GM18868 (cell line): ENCODE measurements at regions not wholly inside any gene's neighbourhood (a gene's known extent, or its start where the extent isn't known, plus 50 kb on each side); places are given as distances from the start of the nearest gene placed in this dataset.
A peak's percentile ranks its signal among the peaks of the same experiment; 100 is the strongest.
"Not testable (repeated sequence)": the region's sequence is repeated elsewhere in the genome, so short reads cannot be mapped to it uniquely, and the experiment has no call there.

Experiments
- ATAC-seq: cut with Tn5 transposase; IDR thresholded peaks from one replicate; pipeline ENCODE4 v1.9.1; 2021; ENCODE audit warnings: mild to moderate bottlenecking, moderate library complexity; ENCODE audit not compliant: unreplicated experiment

GRCh38 chrX:113391875-113392274 is 551.2 kb upstream of the AMOT start:
- no peak for ATAC-seq

GRCh38 chrX:113390531-113390930 is 549.9 kb upstream of the AMOT start:
- no peak for ATAC-seq

- no peak for ATAC-seq
These were observed 549.2 kb upstream of the AMOT start for GRCh38 chrX:113389846-113390245.

GRCh38 chrX:113384628-113385027 is 544.0 kb upstream of the AMOT start:
- no peak for ATAC-seq

GRCh38 chrX:113373421-113373820 is 532.8 kb upstream of the AMOT start:
- not testable (repeated sequence) for ATAC-seq

- ATAC-seq = no peak
These were observed 529.4 kb upstream of the AMOT start for GRCh38 chrX:113370006-113370405.

GRCh38 chrX:113369056-113369455 is 528.4 kb upstream of the AMOT start:
- no peak for ATAC-seq

- no peak for ATAC-seq
These were observed 512.5 kb upstream of the AMOT start for GRCh38 chrX:113353134-113353533.

GRCh38 chrX:113330416-113330815 is 489.8 kb upstream of the AMOT start:
- no peak for ATAC-seq

- no peak for ATAC-seq
These were observed 475.3 kb upstream of the AMOT start for GRCh38 chrX:113315927-113316326.

- no peak for ATAC-seq
These were observed 464.9 kb upstream of the AMOT start for GRCh38 chrX:113305496-113305895.

GRCh38 chrX:113300580-113300979 is 459.9 kb upstream of the AMOT start:
- ATAC-seq = no peak

GRCh38 chrX:113297437-113297836 is 456.8 kb upstream of the AMOT start:
- ATAC-seq = no peak

GRCh38 chrX:113289503-113289902 is 448.9 kb upstream of the AMOT start:
- no peak for ATAC-seq

GRCh38 chrX:113287761-113288160 is 447.1 kb upstream of the AMOT start:
- no peak for ATAC-seq

- ATAC-seq = no peak
These were observed 435.2 kb upstream of the AMOT start for GRCh38 chrX:113275804-113276203.

GRCh38 chrX:113274791-113275190 is 434.2 kb upstream of the AMOT start:
- no peak for ATAC-seq

GRCh38 chrX:113274345-113274744 is 433.7 kb upstream of the AMOT start:
- ATAC-seq = no peak

- ATAC-seq = no peak
These were observed 428.6 kb upstream of the AMOT start for GRCh38 chrX:113269203-113269602.

GRCh38 chrX:113260474-113260873 is 419.8 kb upstream of the AMOT start:
- ATAC-seq = peak; percentile 52

GRCh38 chrX:113222305-113222704 is 381.7 kb upstream of the AMOT start:
- no peak for ATAC-seq

GRCh38 chrX:113212052-113212451 is 371.4 kb upstream of the AMOT start:
- ATAC-seq = no peak

GRCh38 chrX:113202601-113203000 is 362.0 kb upstream of the AMOT start:
- no peak for ATAC-seq

GRCh38 chrX:113195949-113196348 is 355.3 kb upstream of the AMOT start:
- no peak for ATAC-seq
